Hippocampal formation (tissue), 2 donors: ENCODE measurements at regions not wholly inside any gene's neighbourhood (a gene's known extent, or its start where the extent isn't known, plus 50 kb on each side); places are given as distances from the start of the nearest gene placed in this dataset.

Experiments
- DNase-seq, 2 donors: peaks; one replicate each; lab custom pipeline; 2025; lab: John Stamatoyannopoulos, UW

DNA sequence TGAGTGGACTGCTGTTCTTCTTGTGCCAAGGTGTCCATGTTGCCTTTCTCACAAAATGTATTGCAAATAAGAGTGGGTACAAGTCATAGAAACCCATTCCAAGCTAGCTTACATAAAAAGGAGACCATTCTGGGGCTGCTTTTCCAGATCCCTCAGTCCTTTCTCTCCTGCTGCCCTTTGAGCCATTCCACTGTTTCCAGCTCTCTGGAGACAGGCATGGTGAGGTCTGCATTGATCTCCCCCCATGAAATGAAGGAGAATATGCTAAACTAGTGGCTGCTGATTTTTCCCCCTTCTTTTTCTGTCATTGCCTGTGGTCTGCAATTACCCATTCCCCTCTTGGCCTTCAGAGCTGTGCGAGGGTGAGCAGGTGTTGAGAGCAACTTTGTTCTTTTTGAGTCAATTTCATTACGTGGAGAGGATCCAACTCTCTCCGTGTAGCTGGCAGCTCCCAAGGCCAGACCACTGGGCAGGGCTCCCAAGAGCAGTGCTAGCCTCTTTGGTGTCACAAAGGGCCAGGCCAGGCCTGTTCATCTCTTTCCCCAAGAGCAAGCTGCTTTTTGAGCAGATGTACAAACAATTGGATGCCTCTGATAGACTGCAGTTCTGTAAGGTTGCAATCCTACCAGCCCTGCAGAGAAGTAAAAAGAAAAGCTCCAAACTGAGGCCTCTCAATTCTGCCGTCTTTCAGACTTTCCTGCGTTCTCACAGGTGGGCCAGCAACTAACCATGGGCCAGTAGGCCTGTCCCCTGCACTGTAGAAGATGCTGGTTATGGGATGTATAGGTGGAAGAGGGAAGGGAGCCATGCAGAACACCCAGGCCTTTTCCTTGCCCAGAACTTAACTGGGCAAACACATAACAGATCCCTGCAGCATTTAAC, 96.1 kb upstream of the ARMC2 start:
- DNase-seq = no peak

- no peak for DNase-seq
Measured at GRCh38 chr6:108752733-108753590, 95.3 kb upstream of the ARMC2 start.

GRCh38 chr6:108755257-108756240, 92.7 kb upstream of the ARMC2 start:
- DNase-seq = no peak

GRCh38 chr6:108757357-108757756, 90.9 kb upstream of the ARMC2 start:
- DNase-seq = no peak

DNA sequence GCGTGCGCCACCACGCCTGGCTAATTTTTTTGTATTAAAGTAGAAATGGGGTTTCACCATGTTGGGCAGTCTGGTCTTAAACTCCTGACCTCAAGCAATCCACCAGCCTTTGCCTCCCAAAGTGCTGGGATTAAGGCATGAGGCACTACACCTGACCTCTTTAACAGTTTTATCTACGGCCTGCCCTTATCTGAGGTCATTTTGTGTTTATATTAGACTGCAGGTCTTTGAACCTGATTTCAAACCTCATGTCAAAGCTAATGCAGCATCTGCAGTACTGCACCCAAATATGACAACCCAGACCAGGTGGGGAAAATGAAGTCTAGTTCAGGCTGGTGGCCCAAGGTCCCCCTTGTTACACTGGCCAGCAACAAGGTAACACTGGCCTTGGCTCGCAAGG, 89.3 kb upstream of the ARMC2 start:
- no peak for DNase-seq

DNA sequence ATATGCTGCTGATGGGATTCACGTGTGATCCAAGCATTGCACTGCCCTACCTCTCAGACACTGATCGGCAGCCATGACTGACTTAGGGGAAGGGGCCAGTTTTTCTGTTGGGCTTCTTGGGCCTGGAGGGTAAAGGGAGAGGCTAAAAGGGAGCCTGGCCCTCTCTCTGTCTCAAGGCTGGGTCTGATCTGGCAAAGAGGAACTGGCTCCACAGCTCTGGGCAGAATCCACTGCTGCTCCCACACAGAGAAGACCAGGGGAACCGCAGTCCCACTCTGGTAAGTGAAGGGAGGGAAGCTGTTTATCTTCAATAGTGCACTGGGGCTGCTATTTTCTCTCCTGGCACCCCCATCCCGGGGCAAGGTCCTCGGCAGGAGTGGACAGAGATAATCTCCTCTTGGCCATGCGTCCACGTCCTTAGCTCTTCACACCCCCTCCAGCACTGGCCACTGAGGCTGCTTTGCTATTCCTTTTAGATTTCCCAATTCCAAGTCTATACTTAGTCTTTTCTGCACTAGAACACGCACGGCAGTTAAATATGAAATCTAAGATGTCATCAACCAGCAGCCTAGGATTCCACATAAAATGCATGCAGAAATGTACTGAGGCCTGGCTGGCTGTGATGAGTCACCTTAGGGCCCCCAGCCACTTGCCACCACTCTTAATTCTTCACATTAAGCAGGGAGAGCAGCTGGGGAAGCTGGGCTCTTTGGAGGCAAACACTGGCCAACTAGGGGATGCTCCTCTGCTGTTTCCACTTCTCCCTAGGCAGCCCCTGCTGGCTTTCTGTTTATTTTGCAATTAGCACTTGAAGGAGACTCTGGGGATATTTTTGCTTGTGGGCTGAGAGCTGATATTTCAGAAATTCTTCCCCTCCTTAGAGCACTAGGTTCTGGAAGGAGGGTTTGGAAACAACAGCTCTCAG, 87.8 kb upstream of the ARMC2 start:
- DNase-seq = no peak

DNA sequence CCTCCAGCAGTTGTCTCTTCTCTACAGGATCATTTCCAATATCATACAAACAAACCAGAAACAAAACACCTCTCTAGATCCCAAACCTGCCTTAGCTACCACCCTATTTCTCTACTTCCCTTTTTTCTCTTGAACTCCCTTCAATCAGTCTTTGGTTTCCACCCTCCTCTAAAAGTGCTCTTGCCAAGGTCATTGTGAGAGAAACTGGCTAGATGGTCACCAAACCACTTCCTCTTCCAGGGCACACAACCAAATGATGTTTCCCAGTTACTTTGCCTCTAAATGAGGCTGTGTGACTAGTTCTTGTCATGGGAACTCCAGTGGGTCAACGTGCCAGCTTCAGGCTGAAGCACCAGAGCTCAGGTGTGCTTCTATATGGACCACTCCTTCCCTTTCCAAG, 85.8 kb upstream of the ARMC2 start:
- DNase-seq = no peak

DNA sequence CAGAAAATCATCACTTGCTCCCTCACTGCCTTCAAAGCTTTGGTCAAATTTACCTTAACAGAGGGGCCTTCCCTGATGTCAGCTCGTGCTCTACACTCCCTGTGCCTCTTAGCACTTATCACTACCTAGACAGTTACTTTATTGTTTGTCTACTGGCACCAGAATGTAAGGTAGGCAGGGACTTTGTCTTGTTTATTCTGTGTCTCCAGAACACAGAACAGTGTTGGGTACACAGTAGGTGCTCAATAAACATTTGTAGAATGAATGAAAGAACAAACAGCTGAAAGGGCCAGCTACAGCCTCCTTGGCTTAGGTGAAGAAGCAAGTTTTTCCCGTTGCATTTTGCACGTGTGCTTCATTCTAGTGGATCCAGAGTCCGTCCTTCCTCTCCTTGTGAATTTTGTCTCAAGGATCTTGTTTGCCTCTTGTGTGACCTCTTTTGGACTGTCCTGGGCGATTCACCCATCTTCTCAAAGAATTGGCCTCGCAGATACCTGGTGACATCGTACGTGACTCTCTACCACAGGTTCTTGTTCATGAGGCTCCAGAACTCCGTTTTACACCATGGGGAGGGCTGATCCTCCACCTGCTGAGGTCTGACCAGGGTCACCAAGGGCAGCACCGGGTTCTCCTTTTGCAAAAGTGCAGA, 84.2 kb upstream of the ARMC2 start:
- DNase-seq = no peak

DNA sequence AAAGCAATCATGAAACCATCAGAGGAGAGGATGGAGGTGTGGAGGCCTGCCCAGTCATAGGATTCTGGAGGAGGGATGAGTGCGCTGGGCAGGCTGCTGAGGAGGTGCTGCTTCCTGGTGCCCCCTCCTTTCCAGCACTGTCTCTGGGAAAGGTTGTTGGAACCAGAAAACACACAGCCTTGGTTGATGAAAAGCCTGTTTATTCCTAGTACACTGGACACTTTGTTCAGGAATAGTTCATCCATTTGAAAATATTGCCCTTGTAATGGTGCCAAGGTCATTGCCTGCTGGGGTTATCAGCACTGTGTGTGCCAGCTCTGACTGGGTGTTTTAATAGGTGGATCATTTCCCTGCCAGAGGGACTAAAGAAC, 83.7 kb upstream of the ARMC2 start:
- peak in 1 of 2 donors; percentile 31 for DNase-seq

- DNase-seq = no peak
Measured at GRCh38 chr6:108765495-108765894, 82.7 kb upstream of the ARMC2 start.

GRCh38 chr6:108766419-108766818, 81.8 kb upstream of the ARMC2 start:
- no peak for DNase-seq

DNA sequence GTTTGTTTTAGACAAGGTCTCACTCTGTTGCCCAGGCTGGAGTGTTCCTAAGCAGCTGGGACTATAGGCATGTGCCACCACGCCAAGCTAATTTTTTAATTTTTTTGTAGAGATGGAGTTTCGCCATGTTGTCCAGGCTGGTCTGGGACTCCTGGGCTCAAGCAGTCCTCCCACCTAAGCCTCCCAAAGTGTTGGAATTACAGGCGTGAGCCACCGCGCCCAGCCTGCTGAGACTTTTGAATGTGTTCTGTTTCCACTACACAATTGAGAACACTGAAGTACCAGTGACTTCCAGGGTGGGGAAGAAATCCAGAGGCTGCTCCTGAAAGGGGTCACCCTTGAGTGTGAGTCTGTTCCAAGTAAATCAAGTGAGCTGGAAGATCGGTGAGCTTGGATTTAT, 81.3 kb upstream of the ARMC2 start:
- no peak for DNase-seq

- no peak for DNase-seq
Measured at GRCh38 chr6:108767418-108768165, 80.6 kb upstream of the ARMC2 start.

GRCh38 chr6:108768166-108768555, 80.1 kb upstream of the ARMC2 start:
- no peak for DNase-seq

GRCh38 chr6:108768792-108769524, 79.3 kb upstream of the ARMC2 start:
- no peak for DNase-seq

DNA sequence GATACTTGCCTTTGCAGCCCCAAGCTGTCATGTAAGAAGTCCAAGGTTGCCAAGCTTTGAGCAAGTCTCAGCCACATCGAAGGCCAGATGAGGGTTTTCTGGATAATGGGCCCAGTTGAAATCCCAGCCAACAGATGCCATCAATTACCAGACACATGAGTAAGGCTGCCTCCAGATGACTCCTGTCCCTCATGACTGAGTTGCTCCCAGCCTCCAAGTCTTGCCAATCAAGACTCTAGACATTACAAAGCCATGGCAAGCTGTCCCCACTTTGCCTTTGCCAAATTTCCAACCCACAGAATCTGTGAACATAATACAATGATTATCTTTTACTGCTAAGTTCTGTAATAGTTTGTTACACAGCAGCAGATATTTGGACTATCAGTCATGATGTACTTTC, 76.8 kb upstream of the ARMC2 start:
- DNase-seq = no peak

DNA sequence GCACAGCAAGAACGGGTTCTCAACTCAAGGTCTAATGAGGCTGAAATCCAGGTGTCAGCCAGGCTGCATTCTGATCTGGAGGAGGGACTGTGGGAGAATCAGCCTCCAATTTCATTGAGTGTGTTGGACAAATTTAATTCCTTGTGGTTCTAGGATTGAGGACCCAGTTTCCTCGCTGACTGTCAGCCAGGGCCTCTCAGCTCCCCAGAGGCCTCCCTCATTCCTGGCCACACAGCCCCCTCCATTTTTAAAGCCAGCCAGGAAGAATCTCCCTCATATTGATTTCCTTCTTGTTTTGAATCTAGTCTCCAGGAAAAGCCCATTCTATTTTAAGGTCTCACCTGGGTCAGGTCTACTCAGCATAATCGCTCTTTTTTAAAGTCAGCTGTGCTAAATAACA, 73.7 kb upstream of the ARMC2 start:
- DNase-seq = no peak

DNA sequence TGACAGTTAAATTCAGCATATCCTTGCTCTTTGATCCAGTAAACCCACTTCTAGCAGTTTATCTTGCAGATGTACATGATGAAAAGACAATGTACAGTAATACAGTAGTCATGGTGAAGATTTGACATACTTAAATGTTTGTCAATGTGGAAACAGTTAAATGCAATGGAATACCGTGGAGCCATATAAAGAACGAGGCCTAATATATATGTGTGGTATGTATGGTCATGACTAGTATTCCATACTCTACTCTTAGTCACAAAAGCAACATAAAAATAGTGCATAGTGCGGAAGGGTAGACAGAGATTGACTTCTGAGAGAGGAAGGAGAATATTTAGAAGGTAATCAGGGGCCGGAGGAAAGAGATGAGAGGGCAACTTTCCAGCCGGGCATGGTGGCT, 70.7 kb upstream of the ARMC2 start:
- no peak for DNase-seq
